Panc1 (cell line): ENCODE measurements at regions not wholly inside any gene's neighbourhood (a gene's known extent, or its start where the extent isn't known, plus 50 kb on each side); places are given as distances from the start of the nearest gene placed in this dataset.

ENCODE experiments used
- CTCF ChIP-seq: fragments of 450-650 bp; IDR thresholded peaks from 2 replicates; pipeline ENCODE4 v1.5.1; 2017; ENCODE audit warnings: mild to moderate bottlenecking
- POLR2AphosphoS5 ChIP-seq: IDR thresholded peaks from 2 replicates; pipeline ENCODE4 v1.6.1; 2012; ENCODE audit warnings: mild to moderate bottlenecking, low read depth, low read length, moderate library complexity
- REST ChIP-seq, 2 experiments: IDR thresholded peaks; 2 replicates each; pipeline ENCODE4 v1.6.1; 2011 to 2012; ENCODE audit warnings: low read depth in 2 of 2, control low read depth in 1 of 2, low read length in 1 of 2, mild to moderate bottlenecking in 1 of 2, moderate library complexity in 1 of 2; ENCODE audit not compliant: insufficient read depth in 1 of 2
- SIN3A ChIP-seq: IDR thresholded peaks from 2 replicates; pipeline ENCODE4 v1.6.1; 2012; ENCODE audit warnings: low read depth, mild to moderate bottlenecking, low read length, moderate library complexity, borderline replicate concordance; ENCODE audit not compliant: insufficient read depth
- TCF7L2 ChIP-seq: IDR thresholded peaks from 2 replicates; pipeline ENCODE4 v1.6.1; 2011; ENCODE audit warnings: mild to moderate bottlenecking, low read depth, low read length, inconsistent platforms

- TF ChIP-seq CTCF (no peak), SIN3A (no peak), REST (IDR thresholded peaks at IDR 0.05; ENCODE audit: insufficient read depth in 1 of 2, low read depth in 2 of 2, low read length in 1 of 2) (no peak), POLR2AphosphoS5 (no peak), TCF7L2 (no peak)
Observed at GRCh38 chr19:32200312-32201038, 144.9 kb upstream of the ZNF507 start.
